ENCODE measurements at regions not wholly inside any gene's neighbourhood (a gene's known extent, or its start where the extent isn't known, plus 50 kb on each side); places are given as distances from the start of the nearest gene placed in this dataset.

DNA sequence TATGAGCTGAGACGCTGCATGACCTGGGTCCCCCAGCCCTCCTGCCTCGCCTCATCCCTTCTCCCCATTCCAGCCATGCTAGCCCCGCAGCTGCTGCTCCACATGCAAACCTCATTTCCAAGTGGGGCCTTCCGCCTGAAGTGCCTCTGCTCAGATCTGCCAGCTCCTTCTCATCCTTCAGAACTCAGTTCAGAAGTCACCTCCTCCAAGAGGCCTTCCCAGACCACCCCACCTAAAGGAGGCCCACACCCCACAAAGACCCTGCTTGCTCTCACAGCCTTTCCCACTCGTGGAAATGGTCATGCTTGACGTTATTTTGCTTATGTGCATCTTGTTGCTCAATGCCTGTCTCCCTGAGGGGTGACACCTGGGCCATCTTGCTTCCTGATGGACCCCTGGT, 58.7 kb downstream of the RMI2 start:
- TF ChIP-seq, protein P1, sequence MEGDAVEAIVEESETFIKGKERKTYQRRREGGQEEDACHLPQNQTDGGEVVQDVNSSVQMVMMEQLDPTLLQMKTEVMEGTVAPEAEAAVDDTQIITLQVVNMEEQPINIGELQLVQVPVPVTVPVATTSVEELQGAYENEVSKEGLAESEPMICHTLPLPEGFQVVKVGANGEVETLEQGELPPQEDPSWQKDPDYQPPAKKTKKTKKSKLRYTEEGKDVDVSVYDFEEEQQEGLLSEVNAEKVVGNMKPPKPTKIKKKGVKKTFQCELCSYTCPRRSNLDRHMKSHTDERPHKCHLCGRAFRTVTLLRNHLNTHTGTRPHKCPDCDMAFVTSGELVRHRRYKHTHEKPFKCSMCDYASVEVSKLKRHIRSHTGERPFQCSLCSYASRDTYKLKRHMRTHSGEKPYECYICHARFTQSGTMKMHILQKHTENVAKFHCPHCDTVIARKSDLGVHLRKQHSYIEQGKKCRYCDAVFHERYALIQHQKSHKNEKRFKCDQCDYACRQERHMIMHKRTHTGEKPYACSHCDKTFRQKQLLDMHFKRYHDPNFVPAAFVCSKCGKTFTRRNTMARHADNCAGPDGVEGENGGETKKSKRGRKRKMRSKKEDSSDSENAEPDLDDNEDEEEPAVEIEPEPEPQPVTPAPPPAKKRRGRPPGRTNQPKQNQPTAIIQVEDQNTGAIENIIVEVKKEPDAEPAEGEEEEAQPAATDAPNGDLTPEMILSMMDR (IDR thresholded peaks at IDR 0.05) = no peak
- no peak for TF ChIP-seq EP300 (IDR thresholded peaks at IDR 0.05)
- no peak for TF ChIP-seq POLR2A (IDR thresholded peaks at IDR 0.05)
